CD4-positive, CD25-positive, alpha-beta regulatory T cell (primary cell): ENCODE measurements at regions not wholly inside any gene's neighbourhood (a gene's known extent, or its start where the extent isn't known, plus 50 kb on each side); places are given as distances from the start of the nearest gene placed in this dataset.

Experiments
- ATAC-seq, 2 donors: fragments of 150-1000 bp; cut with Tn5 transposase; one replicate each; pipeline ENCODE4 v1.10.0; 2021; ENCODE audit warnings: low read depth in 2 of 2, moderate number of reproducible peaks in 2 of 2, moderate library complexity in 1 of 2
- DNase-seq, 3 donors: peaks; one replicate each; pipeline versions ENCODE4 v3.0.0 to v3.0.0-alpha.2; 2012 to 2022; ENCODE audit warnings: mixed read lengths in 1 of 3
- H3K27ac ChIP-seq: one replicate; pipeline ENCODE4 v1.7.0; 2013; ENCODE audit warnings: mild to moderate bottlenecking, low read length; ENCODE audit not compliant: insufficient read depth, poor library complexity, severe bottlenecking
- H3K27me3 ChIP-seq: one replicate; pipeline ENCODE4 v1.7.0; 2013; ENCODE audit warnings: low read length; ENCODE audit not compliant: control insufficient read depth, insufficient read depth
- H3K36me3 ChIP-seq: one replicate; pipeline ENCODE4 v1.7.0; 2013; ENCODE audit warnings: mild to moderate bottlenecking, low read length, moderate library complexity; ENCODE audit not compliant: control insufficient read depth, insufficient read depth
- H3K4me1 ChIP-seq: 2 replicates; pipeline ENCODE4 v1.7.0; 2013; ENCODE audit warnings: mild to moderate bottlenecking, low read length; ENCODE audit not compliant: insufficient read depth, control insufficient read depth, poor library complexity, severe bottlenecking
- H3K4me3 ChIP-seq: one replicate; pipeline ENCODE4 v1.7.0; 2013; ENCODE audit warnings: low read depth, mild to moderate bottlenecking, low read length, moderate library complexity
- H3K9me3 ChIP-seq, 2 experiments: 1 replicate in 1 of 2; 2 replicates in 1 of 2; pipeline ENCODE4 v1.7.0; 2013; ENCODE audit warnings: low read length in 2 of 2, mild to moderate bottlenecking in 1 of 2, moderate library complexity in 1 of 2; ENCODE audit not compliant: control insufficient read depth in 2 of 2
- H3K27ac Mint-ChIP-seq, 3 donors: one replicate each; pipeline ENCODE4 v1.8.0; 2020 to 2022; ENCODE audit warnings: mild to moderate bottlenecking in 3 of 3, mixed read lengths in 3 of 3, moderate library complexity in 2 of 3
- H3K27me3 Mint-ChIP-seq: one replicate; pipeline ENCODE4 v1.8.0; 2022; ENCODE audit warnings: mild to moderate bottlenecking, mixed read lengths
- H3K36me3 Mint-ChIP-seq: one replicate; pipeline ENCODE4 v1.8.0; 2020; ENCODE audit warnings: mixed read lengths
- H3K4me1 Mint-ChIP-seq, 4 donors: one replicate each; pipeline ENCODE4 v1.8.0; 2020 to 2022; ENCODE audit warnings: mixed read lengths in 4 of 4, mild to moderate bottlenecking in 1 of 4
- H3K4me3 Mint-ChIP-seq, 4 donors: one replicate each; pipeline ENCODE4 v1.8.0; 2020 to 2022; ENCODE audit warnings: mild to moderate bottlenecking in 4 of 4, mixed read lengths in 4 of 4, moderate library complexity in 3 of 4
- H3K9me3 Mint-ChIP-seq, 7 donors: one replicate each; pipeline ENCODE4 v1.8.0; 2020 to 2022; ENCODE audit warnings: mixed read lengths in 7 of 7, mild to moderate bottlenecking in 3 of 7, moderate library complexity in 2 of 7

- Histone ChIP-seq H3K27me3 (no peaks in the 10 kb centered on the region), H3K9me3 (no peaks in the 10 kb centered on the region), H3K4me1 (no peaks in the 10 kb centered on the region), H3K4me3 (no peak overlapping the region), H3K27ac (no peak overlapping the region), H3K36me3 (no peaks in the 10 kb centered on the region)
- Mint-ChIP-seq H3K9me3 (peaks cover 0 to 5% (median 1%) of the 10 kb centered on the region in 7 donors), H3K36me3 (no peaks in the 10 kb centered on the region), H3K4me3 (no peak overlapping the region), H3K27ac (no peak overlapping the region), H3K27me3 (no peaks in the 10 kb centered on the region), H3K4me1 (no peaks in the 10 kb centered on the region)
- DNase-seq = no peak
- ATAC-seq = no peak
These were observed 73.7 kb downstream of the MINAR2 start for GRCh38 chr5:129821477-129822131.

GRCh38 chr5:129830288-129830687 is 74.0 kb upstream of the CHSY3 start:
- Mint-ChIP-seq H3K4me3 (no peak overlapping the region), H3K4me1 (no peaks in the 10 kb centered on the region), H3K27me3 (no peaks in the 10 kb centered on the region), H3K9me3 (peaks cover 0 to 1% (median 0%) of the 10 kb centered on the region in 7 donors), H3K27ac (no peak overlapping the region), H3K36me3 (no peaks in the 10 kb centered on the region)
- no peak overlapping the region for H3K27ac ChIP-seq
- no peaks in the 10 kb centered on the region for H3K4me1 ChIP-seq
- H3K9me3 ChIP-seq = no peaks in the 10 kb centered on the region
- no peak overlapping the region for H3K4me3 ChIP-seq
- DNase-seq (no peak), ATAC-seq (no peak)
- no peaks in the 10 kb centered on the region for H3K27me3 ChIP-seq
- H3K36me3 ChIP-seq = no peaks in the 10 kb centered on the region

GRCh38 chr5:129836321-129836720 is 67.9 kb upstream of the CHSY3 start:
- Histone ChIP-seq H3K36me3 (no peaks in the 10 kb centered on the region), H3K4me1 (no peaks in the 10 kb centered on the region), H3K27me3 (no peaks in the 10 kb centered on the region), H3K27ac (no peak overlapping the region), H3K9me3 (no peaks in the 10 kb centered on the region), H3K4me3 (no peak overlapping the region)
- Mint-ChIP-seq H3K4me1 (no peaks in the 10 kb centered on the region), H3K27ac (no peak overlapping the region), H3K4me3 (no peak overlapping the region), H3K36me3 (no peaks in the 10 kb centered on the region), H3K9me3 (peaks cover 0 to 3% (median 0%) of the 10 kb centered on the region in 7 donors), H3K27me3 (no peaks in the 10 kb centered on the region)
- ATAC-seq = no peak
- no peak for DNase-seq

- Histone ChIP-seq H3K4me3 (no peak overlapping the region), H3K27me3 (no peaks in the 10 kb centered on the region), H3K4me1 (no peaks in the 10 kb centered on the region), H3K36me3 (no peaks in the 10 kb centered on the region), H3K9me3 (no peaks in the 10 kb centered on the region), H3K27ac (no peak overlapping the region)
- Mint-ChIP-seq H3K4me1 (no peaks in the 10 kb centered on the region), H3K27me3 (peaks cover 4% of the 10 kb centered on the region), H3K36me3 (no peaks in the 10 kb centered on the region), H3K4me3 (no peak overlapping the region), H3K27ac (no peak overlapping the region), H3K9me3 (peaks cover 0 to 1% (median 0%) of the 10 kb centered on the region in 7 donors)
- DNase-seq = no peak
- no peak for ATAC-seq
These were observed 59.5 kb upstream of the CHSY3 start for GRCh38 chr5:129844764-129845163.

- Mint-ChIP-seq H3K27ac (peak overlapping the region in 1 of 3 donors; percentile 2), H3K9me3 (no peaks in the 10 kb centered on the region), H3K36me3 (no peaks in the 10 kb centered on the region), H3K27me3 (peaks cover 9% of the 10 kb centered on the region), H3K4me1 (no peaks in the 10 kb centered on the region), H3K4me3 (no peak overlapping the region)
- Histone ChIP-seq H3K4me3 (no peak overlapping the region), H3K9me3 (no peaks in the 10 kb centered on the region), H3K27ac (no peak overlapping the region), H3K27me3 (no peaks in the 10 kb centered on the region), H3K4me1 (no peaks in the 10 kb centered on the region), H3K36me3 (no peaks in the 10 kb centered on the region)
- ATAC-seq = peak in 1 of 2 donors; percentile 60
- peak; percentile 22 to 61 (median 40) for DNase-seq
These were observed 51.4 kb upstream of the CHSY3 start for GRCh38 chr5:129852747-129853352.

DNA sequence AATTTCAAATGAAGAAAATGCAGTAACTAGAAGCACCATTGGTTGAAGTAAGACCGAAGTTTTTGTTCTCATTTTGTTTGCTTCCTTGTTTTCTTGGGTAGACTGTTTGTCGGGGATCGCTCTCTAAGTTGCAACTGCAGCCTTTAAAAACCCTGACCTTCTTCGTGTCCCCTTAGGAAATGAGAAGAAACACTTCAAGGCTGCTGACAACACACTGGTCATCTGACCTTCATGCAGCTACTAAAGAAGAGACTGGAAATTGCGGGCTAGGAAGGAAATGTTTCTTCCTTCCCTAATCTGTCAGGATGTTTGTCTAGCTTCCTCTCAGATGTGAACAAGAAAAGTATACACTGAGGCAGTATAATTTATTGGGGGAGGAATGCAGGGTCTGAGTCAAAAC is 50.7 kb upstream of the CHSY3 start:
- H3K4me1 ChIP-seq = no peaks in the 10 kb centered on the region
- no peaks in the 10 kb centered on the region for H3K9me3 Mint-ChIP-seq
- no peaks in the 10 kb centered on the region for H3K36me3 ChIP-seq
- H3K4me3 Mint-ChIP-seq = no peak overlapping the region
- H3K27me3 Mint-ChIP-seq = peaks cover 9% of the 10 kb centered on the region
- no peaks in the 10 kb centered on the region for H3K4me1 Mint-ChIP-seq
- no peak overlapping the region for H3K27ac Mint-ChIP-seq
- H3K27ac ChIP-seq = no peak overlapping the region
- no peaks in the 10 kb centered on the region for H3K9me3 ChIP-seq
- H3K36me3 Mint-ChIP-seq = no peaks in the 10 kb centered on the region
- no peak for ATAC-seq
- no peaks in the 10 kb centered on the region for H3K27me3 ChIP-seq
- no peak for DNase-seq
- H3K4me3 ChIP-seq = no peak overlapping the region
